ENCODE measurements at regions not wholly inside any gene's neighbourhood (a gene's known extent, or its start where the extent isn't known, plus 50 kb on each side); places are given as distances from the start of the nearest gene placed in this dataset.
"Not testable (repeated sequence)": the region's sequence is repeated elsewhere in the genome, so short reads cannot be mapped to it uniquely, and the experiment has no call there.

DNA sequence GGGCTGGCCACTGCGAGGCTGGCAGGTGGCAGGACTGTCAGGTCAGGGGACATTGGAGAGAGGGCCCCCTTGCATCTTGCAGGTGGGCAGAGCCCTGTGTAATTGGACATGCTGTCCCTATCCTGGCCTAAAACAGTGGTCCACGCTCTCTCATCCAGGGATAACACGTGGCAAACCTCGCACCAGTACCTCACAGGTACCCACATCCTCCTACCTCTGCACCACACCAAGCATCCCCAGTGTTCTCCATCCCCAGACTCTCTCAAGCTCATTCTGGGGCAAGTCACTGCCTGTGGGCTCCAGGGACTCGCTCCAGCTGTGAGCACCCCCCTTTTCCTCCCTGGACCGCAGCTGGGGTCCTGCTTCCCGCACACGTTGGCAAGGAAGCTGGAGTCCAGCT lies 212.3 kb upstream of the LRRC61 start:
- not testable (repeated sequence) for DNase-seq

DNA sequence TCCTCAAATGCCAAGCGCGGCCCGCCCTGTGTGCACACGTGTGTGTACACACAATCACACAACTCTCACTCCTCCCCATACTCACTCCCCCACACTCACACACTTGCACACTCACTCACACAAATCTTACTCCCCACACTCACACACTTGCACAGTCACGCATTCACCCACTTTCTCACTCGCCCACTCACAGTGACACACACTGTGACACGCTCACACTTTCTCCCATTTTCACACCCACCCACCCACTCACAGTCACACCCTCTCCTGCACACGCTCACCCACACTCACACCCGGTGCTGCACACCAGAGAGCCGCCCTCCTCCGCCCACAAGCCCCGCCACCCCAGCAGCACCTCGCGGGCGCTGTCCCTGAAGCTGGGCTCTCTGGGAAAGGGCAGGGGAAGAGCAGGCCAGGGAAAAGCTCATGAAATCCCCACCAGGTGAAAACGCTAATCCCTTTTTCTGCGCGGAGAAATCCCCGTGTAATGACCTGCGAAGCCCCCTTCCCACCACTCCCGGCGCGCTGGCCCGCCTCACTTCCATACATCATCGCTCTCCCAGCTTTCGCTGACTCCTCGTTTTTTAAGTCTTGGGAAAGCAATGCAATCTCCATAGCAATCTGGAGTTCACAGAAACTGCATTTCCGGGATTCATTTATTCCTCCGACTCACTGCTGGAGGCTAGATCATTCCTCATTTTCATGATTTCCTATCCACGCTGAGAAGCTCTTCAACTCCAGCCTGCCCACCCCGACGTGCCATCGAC lies 211.6 kb upstream of the LRRC61 start:
- DNase-seq: not testable (repeated sequence)

DNA sequence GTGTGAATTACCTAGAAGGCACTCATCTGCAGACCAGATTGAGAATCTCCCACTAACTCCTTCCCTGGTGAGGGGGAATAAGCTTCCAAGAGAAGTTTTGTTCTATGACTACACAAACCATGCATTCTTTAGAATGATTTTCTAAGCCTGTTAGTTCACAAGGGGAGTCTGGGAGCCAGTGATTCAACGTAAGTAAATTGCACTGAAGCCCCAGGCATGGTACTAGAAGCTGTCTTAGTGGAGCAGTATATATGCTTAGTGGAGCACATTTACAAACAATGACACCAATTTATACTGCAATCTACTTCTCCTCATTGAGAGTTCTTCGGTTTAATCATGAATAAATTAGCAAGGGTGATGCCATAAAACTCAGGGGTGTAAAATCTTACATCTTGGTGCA lies 209.9 kb upstream of the LRRC61 start:
- not testable (repeated sequence) for DNase-seq

DNA sequence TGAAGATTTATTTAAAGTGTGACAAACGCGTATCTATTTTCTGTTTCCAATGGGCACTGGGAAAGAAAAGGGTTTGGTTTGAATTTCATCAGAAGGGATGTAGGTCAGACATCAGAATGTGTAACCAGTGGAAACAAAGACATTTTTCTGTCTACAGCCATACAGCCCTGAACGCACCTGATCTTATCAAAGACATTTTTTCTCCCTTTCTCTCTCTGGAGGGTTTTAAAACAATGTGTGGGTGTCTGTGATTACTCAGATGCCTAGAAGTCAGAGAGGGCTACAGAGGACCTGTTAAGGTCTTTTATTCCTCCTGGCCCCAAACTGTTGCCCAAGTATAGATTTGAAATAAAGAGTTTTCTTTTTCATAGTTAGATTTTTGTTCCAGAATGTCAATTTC lies 208.6 kb upstream of the LRRC61 start:
- not testable (repeated sequence) for DNase-seq

DNA sequence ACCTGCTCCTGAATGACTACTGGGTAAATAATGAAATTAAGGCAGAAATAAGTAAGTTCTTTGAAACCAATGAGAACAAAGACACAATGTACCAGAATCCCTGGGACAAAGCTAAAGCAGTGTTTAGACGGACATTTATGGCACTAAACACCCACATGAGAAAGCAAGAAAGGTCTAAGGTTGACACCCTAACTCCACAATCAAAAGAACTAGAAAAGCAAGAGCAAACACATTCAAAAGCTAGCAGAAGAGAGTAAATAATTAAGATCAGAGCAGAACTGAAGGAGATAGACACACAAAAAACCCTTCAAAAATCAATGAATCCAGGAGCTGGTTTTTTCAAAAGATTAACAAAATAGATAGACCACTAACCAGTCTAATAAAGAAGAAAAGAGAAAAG lies 203.2 kb upstream of the LRRC61 start:
- not testable (repeated sequence) for DNase-seq

DNA sequence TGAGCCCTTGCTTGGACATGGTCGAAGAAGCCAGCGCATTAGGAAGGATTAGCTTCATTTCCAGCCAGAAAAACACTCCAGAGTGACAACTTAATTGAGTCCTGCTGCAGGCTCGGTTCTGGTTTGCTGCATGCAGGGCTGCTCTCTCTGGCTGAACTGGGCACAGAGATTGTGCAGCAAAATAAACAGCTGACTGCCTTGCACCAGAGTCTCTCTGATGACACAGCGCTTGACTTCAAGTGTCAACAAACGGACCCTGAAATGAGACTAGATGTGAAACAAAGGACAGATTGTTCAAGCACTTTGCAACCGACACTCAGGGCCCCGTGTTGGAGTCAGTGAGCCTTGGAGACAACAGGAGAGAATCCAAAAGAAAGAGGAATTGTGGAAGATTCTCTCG lies 197.3 kb upstream of the LRRC61 start:
- peak; percentile 19 for DNase-seq

DNA sequence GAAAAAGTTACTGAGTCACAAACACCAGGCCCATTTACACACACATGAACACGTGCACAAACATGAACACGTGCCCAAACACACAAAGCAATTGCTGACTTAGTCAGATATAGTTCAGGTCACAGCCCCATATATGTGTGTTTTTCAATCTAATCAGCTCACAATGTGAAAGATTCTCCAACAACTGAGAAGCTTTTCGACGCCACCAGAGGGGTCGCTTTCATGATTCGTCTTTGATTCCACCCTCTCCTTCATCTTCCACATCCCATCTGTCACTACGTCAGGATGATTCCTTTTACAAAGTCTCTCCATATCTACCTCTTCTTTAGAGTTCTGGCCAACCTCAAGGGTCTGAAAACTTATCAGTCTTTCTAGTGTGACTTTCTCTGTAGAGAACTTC lies 188.7 kb upstream of the LRRC61 start:
- DNase-seq: not testable (repeated sequence)

DNA sequence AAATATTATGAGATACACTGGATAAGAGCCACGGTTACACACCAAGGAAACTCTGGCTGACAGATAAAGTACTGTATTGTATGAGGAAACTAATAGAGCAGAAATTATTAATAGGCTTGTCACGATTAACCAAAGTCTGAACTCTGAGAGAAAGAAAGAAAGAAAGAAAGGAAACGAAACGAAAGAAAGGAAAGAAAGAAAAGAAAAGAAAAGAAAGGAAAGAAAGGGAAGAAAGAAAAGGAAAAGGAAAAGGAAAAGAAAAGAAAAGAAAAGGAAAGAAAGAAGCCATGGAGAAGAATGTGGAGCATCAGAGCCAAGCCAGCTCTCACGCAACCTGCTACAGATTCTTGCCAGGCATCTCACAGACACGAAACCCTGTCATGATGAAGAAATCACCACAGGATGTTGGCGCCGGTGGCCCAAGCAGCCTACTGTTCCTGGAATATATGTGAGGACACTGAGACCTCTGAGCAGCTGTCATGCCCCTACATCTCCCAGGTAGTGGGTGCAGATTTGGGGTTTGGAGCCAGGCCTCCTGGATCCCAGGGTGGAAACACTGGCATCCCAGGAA lies 187.4 kb upstream of the LRRC61 start:
- not testable (repeated sequence) for DNase-seq

DNA sequence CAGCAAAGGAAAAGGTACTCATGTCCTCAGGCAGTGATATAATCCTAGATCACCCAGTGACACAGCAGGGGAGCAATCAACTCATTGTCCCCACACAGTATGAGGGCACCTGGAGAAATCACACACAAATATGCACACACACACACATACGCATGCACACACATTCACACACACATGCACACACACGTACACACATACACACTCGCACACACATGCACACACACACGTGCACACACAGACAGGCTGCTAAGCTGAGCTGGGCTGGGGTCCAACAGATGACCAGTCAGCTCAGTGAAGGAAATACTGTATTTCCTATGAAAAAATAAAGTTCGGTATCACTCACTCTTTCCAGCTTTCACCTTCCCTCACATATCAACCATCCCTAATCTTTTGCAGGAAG lies 183.3 kb upstream of the LRRC61 start:
- DNase-seq: not testable (repeated sequence)

DNA sequence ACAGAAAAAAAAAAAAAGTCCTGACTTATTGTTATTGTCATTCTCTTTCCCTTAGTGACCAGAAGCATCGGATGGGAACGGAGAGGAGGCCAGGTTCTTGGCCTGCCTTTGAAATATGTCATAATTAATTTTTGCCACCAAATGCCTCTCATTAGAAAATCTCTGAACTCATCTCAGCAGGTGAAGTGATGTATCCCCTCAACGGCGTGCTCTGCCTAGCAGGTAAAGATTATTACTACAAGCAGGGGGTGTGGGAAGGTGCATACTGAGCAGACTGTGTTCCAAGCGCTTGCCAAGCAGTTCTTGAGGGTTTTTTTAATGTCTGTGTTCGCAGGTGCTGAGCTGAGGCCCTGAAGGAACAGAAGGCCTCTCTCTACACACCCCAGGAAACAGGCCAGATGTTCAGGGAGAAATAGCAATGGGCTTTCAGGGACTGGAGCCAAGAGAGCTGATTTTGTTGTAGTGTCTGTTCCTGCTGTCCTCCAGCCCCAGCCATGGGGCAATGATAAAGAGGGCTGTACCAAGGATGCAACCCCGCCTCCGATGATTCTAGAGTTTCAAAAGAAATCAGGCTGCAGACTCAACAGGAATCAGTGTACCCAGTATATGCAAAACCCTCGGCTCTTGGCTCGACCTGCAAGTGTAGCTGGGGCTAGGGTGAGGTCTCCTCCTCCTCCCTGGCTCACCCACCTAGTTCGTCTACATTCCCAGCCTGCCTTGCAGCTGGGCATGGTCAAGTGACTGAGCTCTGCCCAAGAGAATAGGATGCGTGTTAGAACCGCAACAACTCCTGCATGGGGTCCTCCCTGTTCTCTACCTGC lies 181.4 kb upstream of the LRRC61 start:
- DNase-seq: not testable (repeated sequence)

DNA sequence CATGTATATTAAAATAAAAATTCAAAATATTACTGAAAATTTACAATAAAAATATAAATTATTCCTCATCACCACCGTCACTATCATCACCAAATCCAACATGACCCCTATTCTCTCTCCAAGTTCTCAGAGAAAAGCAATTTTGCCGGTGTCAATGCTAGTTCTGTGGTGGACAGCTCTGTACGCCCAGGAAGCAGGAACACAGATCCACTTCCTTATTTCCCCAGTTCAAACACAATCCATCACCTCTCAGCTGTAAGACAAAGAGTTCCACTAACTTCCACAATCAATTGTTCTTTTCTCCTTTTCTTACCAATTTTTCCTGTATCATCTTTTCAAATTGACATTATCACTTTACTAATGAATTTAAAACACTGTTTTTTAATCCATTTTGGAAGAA lies 177.0 kb upstream of the LRRC61 start:
- DNase-seq: not testable (repeated sequence)

DNA sequence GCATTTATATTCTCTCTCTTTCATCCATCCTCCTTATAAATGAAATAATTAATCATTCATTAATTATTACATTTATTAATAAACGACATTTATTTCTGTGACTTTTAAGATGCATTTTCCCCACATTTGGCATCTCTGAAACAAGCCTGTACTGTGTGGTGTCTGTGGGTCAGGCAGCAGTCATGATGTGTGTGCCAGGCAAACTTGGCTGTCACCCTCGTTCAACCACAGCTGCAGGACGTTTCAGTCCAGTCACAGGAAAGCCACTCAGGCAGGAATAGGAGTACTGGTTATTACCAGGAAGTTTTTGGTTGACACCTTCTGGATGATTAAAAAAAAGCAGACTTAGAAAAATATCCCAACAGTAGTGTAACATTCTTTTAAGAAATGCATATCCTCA lies 175.6 kb upstream of the LRRC61 start:
- not testable (repeated sequence) for DNase-seq

DNA sequence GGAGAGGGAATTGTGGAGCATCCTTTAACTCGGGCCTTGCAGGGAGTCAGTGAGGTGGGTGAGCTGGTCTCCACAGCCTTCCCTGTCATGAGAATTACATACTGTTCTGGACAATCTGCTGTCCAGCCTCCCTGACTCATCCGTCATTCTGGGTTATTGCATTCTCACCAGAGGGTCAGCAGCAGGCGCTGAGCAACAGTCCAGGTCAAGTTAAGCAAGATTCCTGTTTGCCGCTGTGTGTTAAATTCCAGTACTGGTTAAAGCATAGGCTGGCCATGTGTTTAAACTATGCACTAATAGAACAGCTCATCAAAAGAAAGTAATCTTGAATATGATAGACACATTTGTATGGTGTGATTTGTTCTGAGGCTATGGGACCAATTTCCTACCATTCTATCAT lies 167.1 kb upstream of the LRRC61 start:
- DNase-seq: not testable (repeated sequence)

DNA sequence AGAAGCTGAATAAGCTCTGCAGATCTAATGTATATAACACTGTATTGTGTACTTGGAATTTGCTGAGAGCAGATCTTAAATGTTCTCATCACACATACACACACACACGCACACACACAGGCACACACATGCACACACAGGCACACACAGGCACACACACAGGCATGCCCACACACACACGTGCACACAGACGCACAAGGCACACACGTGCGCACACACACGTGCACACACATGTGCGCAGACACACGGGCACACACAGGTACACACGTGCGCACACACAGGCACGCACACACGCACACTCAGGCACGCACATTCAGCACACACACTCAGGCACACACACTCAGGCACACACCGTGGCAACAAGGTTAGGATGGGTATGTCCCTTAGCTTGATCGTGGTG lies 164.5 kb upstream of the LRRC61 start:
- not testable (repeated sequence) for DNase-seq

DNA sequence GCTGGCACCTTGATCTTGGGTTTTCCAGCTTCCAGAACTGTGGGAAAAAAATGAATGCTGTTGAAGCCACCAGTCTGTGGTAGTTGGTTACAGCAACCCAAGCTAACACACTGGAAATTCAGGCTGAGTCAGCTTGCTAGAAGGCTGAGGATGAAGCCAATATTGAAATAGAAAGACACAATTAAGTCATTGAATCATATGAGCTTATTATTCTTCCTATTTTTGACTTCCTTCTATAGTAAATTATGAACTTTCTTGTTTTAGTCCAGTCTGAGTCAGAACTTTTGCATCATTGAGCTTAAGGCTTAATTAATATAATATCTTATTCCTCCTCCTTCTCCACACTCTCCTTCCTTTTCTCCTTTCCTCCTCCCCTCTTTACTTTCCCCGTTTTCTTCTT lies 153.6 kb upstream of the LRRC61 start:
- not testable (repeated sequence) for DNase-seq

DNA sequence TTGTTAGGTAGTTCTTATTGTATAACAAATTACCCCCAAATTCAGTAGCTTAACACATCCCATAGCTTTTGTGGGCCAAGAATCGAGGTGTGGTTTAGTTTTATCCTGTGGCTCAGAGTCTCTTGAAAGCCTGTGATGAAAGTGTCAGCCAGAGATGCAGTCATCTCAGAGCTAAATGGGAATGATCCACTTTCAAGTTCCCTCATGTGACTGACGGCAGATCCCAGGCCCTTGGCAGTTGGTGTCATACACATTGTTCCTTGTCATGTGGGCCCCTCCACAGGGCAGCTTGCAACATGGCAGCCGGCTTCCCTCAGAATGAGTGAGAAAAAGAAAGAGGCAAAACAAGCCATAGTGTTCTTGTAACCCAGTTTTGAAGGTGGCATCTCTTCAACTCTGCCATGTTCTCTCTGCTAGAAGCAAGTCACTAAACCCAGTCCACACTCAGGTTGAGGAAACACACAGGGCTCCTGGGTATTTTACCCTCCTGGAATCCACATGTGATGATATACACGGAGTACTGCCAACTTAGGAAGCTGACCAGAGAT lies 153.1 kb upstream of the LRRC61 start:
- not testable (repeated sequence) for DNase-seq

DNA sequence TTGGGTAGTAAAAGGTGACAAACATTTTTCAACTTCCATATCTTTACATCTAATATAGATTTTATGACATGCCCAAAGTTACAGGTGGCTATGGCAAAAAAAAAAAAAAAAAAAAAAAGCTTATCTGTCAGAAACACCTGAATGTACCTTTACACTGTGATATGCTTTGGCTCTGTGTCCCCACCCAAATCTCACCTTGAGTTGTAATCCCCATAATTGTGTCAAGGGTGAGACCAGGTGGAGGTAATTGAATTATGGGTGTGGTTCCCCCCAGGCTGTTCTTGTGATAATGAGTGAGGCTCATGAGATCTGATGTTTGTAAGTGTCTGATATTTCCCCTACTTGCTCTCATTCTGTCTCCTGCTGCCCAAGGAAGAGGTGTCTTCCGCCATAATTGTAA lies 139.6 kb upstream of the LRRC61 start:
- not testable (repeated sequence) for DNase-seq

DNA sequence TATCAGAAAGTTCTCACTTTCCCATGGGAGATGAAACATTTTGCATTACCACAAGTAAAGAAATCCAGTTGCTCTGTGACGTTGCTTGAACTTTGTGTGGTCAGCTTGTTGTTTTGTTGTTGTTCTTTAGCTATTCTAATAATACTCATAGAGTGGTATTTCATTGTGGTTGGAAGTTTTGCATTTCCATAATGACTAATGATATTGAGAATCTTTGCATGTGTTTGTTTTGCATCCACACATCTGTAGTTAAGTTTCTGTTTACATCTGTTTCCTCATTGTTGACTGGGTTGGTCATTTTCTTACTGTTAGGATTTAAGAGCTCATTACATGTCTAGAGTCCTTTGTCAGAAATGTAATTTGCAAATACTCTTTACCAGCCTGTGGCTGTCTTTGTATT lies 133.2 kb upstream of the LRRC61 start:
- DNase-seq: not testable (repeated sequence)

DNA sequence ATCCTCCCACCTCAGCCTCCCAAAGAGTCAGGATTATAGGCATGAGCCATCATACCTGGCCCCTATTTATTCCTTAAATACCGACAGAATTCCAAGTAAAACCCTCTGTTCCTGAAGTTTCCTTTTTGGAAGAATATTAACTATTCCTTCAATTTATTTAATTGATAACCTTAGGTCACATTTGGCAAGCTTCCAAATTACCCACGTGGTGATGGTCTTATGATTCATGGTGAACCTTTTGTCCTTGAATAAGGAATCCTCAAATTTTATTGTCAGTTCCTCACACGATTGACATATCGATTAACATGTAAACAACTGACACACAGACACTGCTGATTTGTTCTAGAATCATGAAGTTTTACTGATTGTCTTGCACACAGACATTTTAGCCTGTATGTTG lies 130.6 kb upstream of the LRRC61 start:
- not testable (repeated sequence) for DNase-seq

DNA sequence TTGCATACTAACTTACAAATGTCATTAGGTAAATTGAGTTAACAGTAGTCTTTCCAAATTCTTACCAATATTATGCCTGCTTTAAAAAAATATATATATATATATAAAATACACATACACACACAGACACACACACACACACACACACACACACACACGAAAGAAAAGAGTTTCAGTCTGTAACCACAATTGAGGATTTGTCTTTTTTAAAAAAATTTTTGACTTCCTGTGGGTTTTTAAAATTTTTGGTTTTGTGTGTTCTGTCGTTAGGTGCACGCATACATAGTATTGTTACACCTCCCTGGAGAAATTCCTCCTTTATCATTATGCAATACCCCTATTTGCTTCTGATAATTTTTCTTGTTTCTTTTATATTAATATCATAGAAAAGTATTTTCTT lies 129.3 kb upstream of the LRRC61 start:
- DNase-seq: not testable (repeated sequence)

Measured in DMS153 (cell line).